SK-N-SH treated with all-trans-retinoic acid at 6 μM for 48 hours (cell line): ENCODE measurements at regions not wholly inside any gene's neighbourhood (a gene's known extent, or its start where the extent isn't known, plus 50 kb on each side); places are given as distances from the start of the nearest gene placed in this dataset.
"Not testable (repeated sequence)": the region's sequence is repeated elsewhere in the genome, so short reads cannot be mapped to it uniquely, and the experiment has no call there.

ENCODE experiments used
- ATAC-seq: fragments of 200-7000 bp; cut with Tn5 transposase; 3 replicates; pipeline ENCODE4 v1.9.1; 2020; ENCODE audit warnings: mild to moderate bottlenecking, moderate library complexity
- ARNTL ChIP-seq: fragments of 450-650 bp; formaldehyde crosslinking; IDR thresholded peaks from 2 replicates; pipeline ENCODE4 v1.5.0; 2020; ENCODE audit warnings: low read depth, mild to moderate bottlenecking, moderate library complexity, borderline replicate concordance
- ESRRG ChIP-seq: fragments of 250-450 bp; sonication (Bioruptor Pico); IDR thresholded peaks from 2 replicates; pipeline ENCODE4 v1.6.1; 2021; ENCODE audit warnings: mild to moderate bottlenecking
- GLIS3 ChIP-seq: fragments of 250-450 bp; sonication (Bioruptor Pico); IDR thresholded peaks from 2 replicates; pipeline ENCODE4 v1.5.0; 2020; ENCODE audit warnings: mild to moderate bottlenecking, moderate library complexity
- OSR1 ChIP-seq: fragments of 250-450 bp; sonication (Bioruptor Pico); IDR thresholded peaks from 2 replicates; pipeline ENCODE4 v1.8.0; 2022; ENCODE audit warnings: moderate library complexity, mild to moderate bottlenecking, inconsistent platforms
- RARB ChIP-seq: fragments of 250-450 bp; sonication (Bioruptor Pico); IDR thresholded peaks from 2 replicates; pipeline ENCODE4 v1.8.0; 2021; ENCODE audit warnings: mild to moderate bottlenecking, moderate library complexity
- TOX ChIP-seq: fragments of 250-450 bp; sonication (Bioruptor Pico); IDR thresholded peaks from 2 replicates; pipeline ENCODE4 v1.8.0; 2021; ENCODE audit warnings: mild to moderate bottlenecking, moderate library complexity, borderline replicate concordance
- ZC3H10 ChIP-seq: fragments of 250-450 bp; sonication (Bioruptor Pico); IDR thresholded peaks from 2 replicates; pipeline ENCODE4 v1.5.1; 2021; ENCODE audit warnings: mild to moderate bottlenecking, moderate library complexity
- ZFP30 ChIP-seq: fragments of 450-650 bp; formaldehyde crosslinking; IDR thresholded peaks from 2 replicates; pipeline ENCODE4 v1.5.0; 2022; ENCODE audit warnings: mild to moderate bottlenecking, moderate library complexity
- ZNF565 ChIP-seq: fragments of 450-650 bp; formaldehyde crosslinking; conservative IDR thresholded peaks from 2 replicates; pipeline ENCODE4 v1.5.0; 2020; ENCODE audit warnings: low read depth, mild to moderate bottlenecking, moderate library complexity
- ZNF8 ChIP-seq: fragments of 450-650 bp; formaldehyde crosslinking; IDR thresholded peaks from 2 replicates; pipeline ENCODE4 v1.5.0; 2020; ENCODE audit warnings: mild to moderate bottlenecking, moderate library complexity
- TF ChIP-seq, protein P1 (sequence below): fragments of 250-450 bp; sonication (Bioruptor Pico); IDR thresholded peaks from 2 replicates; pipeline ENCODE4 v1.5.0; 2020; ENCODE audit warnings: mild to moderate bottlenecking, moderate library complexity
- TF ChIP-seq, protein P2 (sequence below): fragments of 250-450 bp; sonication (Bioruptor Pico); IDR thresholded peaks from 2 replicates; pipeline ENCODE4 v1.8.0; 2021; ENCODE audit warnings: low read depth, mild to moderate bottlenecking, moderate library complexity, borderline replicate concordance
- TF ChIP-seq, protein P3 (sequence below): fragments of 250-450 bp; sonication (Bioruptor Pico); IDR thresholded peaks from 2 replicates; pipeline ENCODE4 v1.5.1; 2020; ENCODE audit warnings: low read depth, mild to moderate bottlenecking, moderate library complexity
- TF ChIP-seq, protein P4 (sequence below): fragments of 250-450 bp; sonication (Bioruptor Pico); IDR thresholded peaks from 2 replicates; pipeline ENCODE4 v1.5.1; 2021; ENCODE audit warnings: mild to moderate bottlenecking, moderate library complexity
- TF ChIP-seq, protein P5 (sequence below): fragments of 250-450 bp; sonication (Bioruptor Pico); IDR thresholded peaks from 2 replicates; pipeline ENCODE4 v1.8.0; 2020; ENCODE audit warnings: mild to moderate bottlenecking, moderate library complexity, borderline replicate concordance

DNA sequence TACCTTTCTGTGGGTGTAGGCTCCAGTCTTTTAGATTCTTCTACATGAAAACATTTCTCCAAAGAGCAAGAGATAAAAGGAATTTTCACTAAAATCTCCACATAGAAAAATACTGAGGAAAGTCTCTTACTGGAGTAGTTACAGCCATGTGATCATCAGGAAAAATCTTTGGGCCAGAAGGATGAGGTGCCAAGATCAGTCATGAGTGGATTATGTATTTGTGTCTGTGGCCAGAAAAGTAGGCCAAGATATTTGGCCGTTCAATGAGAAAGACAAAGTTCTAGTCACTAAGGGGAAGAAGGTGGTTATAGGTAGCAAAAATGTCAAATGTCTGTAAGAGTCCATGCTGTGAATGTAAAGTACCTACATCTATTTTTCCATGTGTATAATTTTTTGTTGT lies 339.3 kb downstream of the NSUN3 start (continued):
- TF ChIP-seq, protein P1, sequence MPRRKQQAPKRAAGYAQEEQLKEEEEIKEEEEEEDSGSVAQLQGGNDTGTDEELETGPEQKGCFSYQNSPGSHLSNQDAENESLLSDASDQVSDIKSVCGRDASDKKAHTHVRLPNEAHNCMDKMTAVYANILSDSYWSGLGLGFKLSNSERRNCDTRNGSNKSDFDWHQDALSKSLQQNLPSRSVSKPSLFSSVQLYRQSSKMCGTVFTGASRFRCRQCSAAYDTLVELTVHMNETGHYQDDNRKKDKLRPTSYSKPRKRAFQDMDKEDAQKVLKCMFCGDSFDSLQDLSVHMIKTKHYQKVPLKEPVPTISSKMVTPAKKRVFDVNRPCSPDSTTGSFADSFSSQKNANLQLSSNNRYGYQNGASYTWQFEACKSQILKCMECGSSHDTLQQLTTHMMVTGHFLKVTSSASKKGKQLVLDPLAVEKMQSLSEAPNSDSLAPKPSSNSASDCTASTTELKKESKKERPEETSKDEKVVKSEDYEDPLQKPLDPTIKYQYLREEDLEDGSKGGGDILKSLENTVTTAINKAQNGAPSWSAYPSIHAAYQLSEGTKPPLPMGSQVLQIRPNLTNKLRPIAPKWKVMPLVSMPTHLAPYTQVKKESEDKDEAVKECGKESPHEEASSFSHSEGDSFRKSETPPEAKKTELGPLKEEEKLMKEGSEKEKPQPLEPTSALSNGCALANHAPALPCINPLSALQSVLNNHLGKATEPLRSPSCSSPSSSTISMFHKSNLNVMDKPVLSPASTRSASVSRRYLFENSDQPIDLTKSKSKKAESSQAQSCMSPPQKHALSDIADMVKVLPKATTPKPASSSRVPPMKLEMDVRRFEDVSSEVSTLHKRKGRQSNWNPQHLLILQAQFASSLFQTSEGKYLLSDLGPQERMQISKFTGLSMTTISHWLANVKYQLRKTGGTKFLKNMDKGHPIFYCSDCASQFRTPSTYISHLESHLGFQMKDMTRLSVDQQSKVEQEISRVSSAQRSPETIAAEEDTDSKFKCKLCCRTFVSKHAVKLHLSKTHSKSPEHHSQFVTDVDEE (CRISPR knock-in tag) = no peak

DNA sequence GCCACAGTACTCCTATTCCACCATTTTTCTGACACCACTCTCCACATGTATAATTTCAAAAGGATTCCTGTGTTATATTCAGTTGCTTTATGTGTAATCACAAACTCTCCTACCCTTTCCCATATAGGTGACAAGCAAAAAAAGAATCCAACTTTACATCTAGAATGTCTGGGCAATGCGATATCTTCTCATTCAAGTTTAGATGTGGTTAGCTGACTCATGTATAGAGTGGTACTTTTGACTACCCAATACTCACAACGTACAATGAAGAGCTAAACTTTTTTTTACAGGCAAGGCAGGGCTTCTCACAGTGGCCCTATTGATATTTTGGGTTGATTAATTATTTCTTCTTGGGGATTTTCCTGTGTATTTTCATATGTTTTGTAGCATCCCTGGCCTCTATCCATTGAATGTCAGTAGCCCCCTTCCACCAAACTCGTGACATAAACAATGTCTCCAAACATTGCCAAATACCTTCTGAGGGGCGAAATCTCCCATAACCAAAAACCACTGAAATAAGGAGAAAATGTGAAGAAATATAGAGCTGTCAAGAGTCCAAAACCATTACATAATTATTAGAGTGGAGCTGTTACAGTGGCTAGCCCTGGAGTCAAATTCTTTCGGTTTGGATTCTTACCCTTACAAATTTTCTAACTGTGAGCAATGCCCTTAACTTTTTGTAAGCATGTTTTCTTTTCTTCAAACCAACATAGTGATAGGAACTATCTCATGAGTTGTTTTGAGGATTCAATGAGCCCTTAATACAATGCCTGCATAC lies 342.6 kb downstream of the NSUN3 start:
- ATAC-seq = no peak

DNA sequence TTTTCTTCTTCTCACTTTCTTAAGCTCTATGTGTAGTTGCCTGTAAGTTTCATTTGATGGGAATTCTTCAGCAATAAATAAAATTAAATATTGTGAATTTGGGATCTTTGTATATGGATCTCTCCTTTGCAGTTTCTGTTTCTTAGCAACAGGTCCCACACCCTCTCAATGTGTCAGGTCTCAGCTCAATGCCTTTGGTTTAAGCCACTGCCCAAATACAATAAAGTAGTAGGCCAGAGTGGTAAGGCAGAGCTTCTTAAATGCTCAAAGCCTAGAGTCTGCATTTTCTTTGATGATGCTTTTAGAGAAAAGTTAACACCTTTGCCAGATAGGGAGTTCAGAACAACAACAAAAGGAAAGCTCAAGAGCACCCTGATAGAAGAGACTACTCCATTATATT lies 343.7 kb downstream of the NSUN3 start:
- TF ChIP-seq ARNTL (CRISPR knock-in tag) (no peak), ZC3H10 (CRISPR knock-in tag) (no peak), ZFP30 (CRISPR knock-in tag) (no peak)
- TF ChIP-seq, protein P1 (CRISPR knock-in tag) = no peak
- TF ChIP-seq, protein P2, sequence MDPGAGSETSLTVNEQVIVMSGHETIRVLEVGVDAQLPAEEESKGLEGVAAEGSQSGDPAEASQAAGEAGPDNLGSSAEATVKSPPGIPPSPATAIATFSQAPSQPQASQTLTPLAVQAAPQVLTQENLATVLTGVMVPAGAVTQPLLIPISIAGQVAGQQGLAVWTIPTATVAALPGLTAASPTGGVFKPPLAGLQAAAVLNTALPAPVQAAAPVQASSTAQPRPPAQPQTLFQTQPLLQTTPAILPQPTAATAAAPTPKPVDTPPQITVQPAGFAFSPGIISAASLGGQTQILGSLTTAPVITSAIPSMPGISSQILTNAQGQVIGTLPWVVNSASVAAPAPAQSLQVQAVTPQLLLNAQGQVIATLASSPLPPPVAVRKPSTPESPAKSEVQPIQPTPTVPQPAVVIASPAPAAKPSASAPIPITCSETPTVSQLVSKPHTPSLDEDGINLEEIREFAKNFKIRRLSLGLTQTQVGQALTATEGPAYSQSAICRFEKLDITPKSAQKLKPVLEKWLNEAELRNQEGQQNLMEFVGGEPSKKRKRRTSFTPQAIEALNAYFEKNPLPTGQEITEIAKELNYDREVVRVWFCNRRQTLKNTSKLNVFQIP (CRISPR knock-in tag) = no peak
- TF ChIP-seq, all 23 proteins: peak for 0
- ATAC-seq = no peak

More for the DNA sequence above, 342.6 kb downstream of the NSUN3 start:
- TF ChIP-seq, protein P3, sequence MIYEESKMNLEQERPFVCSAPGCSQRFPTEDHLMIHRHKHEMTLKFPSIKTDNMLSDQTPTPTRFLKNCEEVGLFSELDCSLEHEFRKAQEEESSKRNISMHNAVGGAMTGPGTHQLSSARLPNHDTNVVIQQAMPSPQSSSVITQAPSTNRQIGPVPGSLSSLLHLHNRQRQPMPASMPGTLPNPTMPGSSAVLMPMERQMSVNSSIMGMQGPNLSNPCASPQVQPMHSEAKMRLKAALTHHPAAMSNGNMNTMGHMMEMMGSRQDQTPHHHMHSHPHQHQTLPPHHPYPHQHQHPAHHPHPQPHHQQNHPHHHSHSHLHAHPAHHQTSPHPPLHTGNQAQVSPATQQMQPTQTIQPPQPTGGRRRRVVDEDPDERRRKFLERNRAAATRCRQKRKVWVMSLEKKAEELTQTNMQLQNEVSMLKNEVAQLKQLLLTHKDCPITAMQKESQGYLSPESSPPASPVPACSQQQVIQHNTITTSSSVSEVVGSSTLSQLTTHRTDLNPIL (CRISPR knock-in tag) = no peak
- TF ChIP-seq RARB (CRISPR knock-in tag) = no peak
- no peak for TF ChIP-seq ZNF565 (CRISPR knock-in tag)
- TF ChIP-seq TOX (CRISPR knock-in tag) = no peak
- TF ChIP-seq, protein P1 (CRISPR knock-in tag) = no peak
- no peak for TF ChIP-seq ARNTL (CRISPR knock-in tag)
- TF ChIP-seq, protein P4, sequence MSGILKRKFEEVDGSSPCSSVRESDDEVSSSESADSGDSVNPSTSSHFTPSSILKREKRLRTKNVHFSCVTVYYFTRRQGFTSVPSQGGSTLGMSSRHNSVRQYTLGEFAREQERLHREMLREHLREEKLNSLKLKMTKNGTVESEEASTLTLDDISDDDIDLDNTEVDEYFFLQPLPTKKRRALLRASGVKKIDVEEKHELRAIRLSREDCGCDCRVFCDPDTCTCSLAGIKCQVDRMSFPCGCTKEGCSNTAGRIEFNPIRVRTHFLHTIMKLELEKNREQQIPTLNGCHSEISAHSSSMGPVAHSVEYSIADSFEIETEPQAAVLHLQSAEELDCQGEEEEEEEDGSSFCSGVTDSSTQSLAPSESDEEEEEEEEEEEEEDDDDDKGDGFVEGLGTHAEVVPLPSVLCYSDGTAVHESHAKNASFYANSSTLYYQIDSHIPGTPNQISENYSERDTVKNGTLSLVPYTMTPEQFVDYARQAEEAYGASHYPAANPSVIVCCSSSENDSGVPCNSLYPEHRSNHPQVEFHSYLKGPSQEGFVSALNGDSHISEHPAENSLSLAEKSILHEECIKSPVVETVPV (CRISPR knock-in tag) = no peak
- TF ChIP-seq GLIS3 (CRISPR knock-in tag) = no peak
- no peak for TF ChIP-seq ESRRG
- TF ChIP-seq ZNF8 (CRISPR knock-in tag) = no peak
- TF ChIP-seq, protein P5, sequence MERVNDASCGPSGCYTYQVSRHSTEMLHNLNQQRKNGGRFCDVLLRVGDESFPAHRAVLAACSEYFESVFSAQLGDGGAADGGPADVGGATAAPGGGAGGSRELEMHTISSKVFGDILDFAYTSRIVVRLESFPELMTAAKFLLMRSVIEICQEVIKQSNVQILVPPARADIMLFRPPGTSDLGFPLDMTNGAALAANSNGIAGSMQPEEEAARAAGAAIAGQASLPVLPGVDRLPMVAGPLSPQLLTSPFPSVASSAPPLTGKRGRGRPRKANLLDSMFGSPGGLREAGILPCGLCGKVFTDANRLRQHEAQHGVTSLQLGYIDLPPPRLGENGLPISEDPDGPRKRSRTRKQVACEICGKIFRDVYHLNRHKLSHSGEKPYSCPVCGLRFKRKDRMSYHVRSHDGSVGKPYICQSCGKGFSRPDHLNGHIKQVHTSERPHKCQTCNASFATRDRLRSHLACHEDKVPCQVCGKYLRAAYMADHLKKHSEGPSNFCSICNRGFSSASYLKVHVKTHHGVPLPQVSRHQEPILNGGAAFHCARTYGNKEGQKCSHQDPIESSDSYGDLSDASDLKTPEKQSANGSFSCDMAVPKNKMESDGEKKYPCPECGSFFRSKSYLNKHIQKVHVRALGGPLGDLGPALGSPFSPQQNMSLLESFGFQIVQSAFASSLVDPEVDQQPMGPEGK (CRISPR knock-in tag) = no peak
- TF ChIP-seq OSR1 = no peak

DNA sequence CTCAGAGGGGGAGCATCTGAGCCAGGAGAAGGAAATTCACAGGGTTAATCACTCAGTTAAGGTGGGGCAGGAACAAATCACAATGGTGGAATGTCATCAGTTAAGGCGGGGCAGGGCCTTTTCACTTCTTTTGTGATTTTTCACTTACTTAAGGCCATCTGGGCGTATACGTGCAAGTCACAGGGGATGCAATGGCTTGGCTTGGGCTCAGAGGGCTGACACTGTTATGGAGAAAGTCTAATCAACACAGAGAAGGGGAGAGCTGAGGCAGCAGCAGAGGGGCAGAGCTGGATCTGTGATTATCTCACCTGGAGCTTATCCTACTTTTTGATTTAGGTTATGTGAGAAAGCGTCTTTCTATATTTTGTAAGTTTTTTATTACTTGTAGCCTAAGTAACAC lies 350.1 kb downstream of the NSUN3 start:
- ATAC-seq = not testable (repeated sequence)
